Right ventricle myocardium superior (tissue), 1 donor: ENCODE measurements at regions not wholly inside any gene's neighbourhood (a gene's known extent, or its start where the extent isn't known, plus 50 kb on each side); places are given as distances from the start of the nearest gene placed in this dataset.

Source experiments
- ATAC-seq: fragments of 200-7000 bp; cut with Tn5 transposase; one replicate; pipeline ENCODE4 v1.9.1; 2020; ENCODE audit warnings: mild to moderate bottlenecking; ENCODE audit not compliant: poor library complexity
- DNase-seq: peaks from one replicate; pipeline ENCODE4 v3.0.0-alpha.2; 2020
- intact Hi-C: fragments of 100-400 bp; cut with DNase I; formaldehyde crosslinking; loops from one replicate; pipeline ENCODE4 v1.11.2; 2022
- donor health status: DM: no; HTN: yes; CAD: no; lungs with severe emphysema.

- DNase-seq: no peak
- intact Hi-C loops: no loop called here
- peak; percentile 63 for ATAC-seq
Observed at GRCh38 chr10:127797339-127797738, 60.4 kb downstream of the FOXI2 start.

- no peak for DNase-seq
- no peak for ATAC-seq
- intact Hi-C loops: no loop called here
Observed at GRCh38 chr10:127798111-127798510, 61.1 kb downstream of the FOXI2 start.

- no peak for ATAC-seq
- no peak for DNase-seq
- intact Hi-C loops: no loop called here
Observed at GRCh38 chr10:127801302-127801701, 64.3 kb downstream of the FOXI2 start.

GRCh38 chr10:127802531-127803095 is 65.6 kb downstream of the FOXI2 start:
- DNase-seq (no peak), ATAC-seq (no peak)
- intact Hi-C loops: no loop called here

GRCh38 chr10:127804696-127805095 is 67.7 kb downstream of the FOXI2 start:
- ATAC-seq (no peak), DNase-seq (no peak)
- intact Hi-C loops: no loop called here

GRCh38 chr10:127805950-127806349 is 69.0 kb downstream of the FOXI2 start:
- DNase-seq (no peak), ATAC-seq (no peak)
- intact Hi-C loops: no loop called here

- DNase-seq (no peak), ATAC-seq (no peak)
- intact Hi-C loops: no loop called here
Observed at GRCh38 chr10:127812041-127812440, 75.1 kb downstream of the FOXI2 start.

GRCh38 chr10:127813290-127813689 is 76.3 kb downstream of the FOXI2 start:
- DNase-seq: no peak
- no peak for ATAC-seq

GRCh38 chr10:127815147-127815546 is 77.6 kb downstream of the CLRN3 start:
- intact Hi-C loops: no loop called here
- DNase-seq (no peak), ATAC-seq (no peak)

More at GRCh38 chr10:127813290-127813689, 76.3 kb downstream of the FOXI2 start:
- intact Hi-C loops: no loop called here

GRCh38 chr10:127824826-127825225 is 67.9 kb downstream of the CLRN3 start:
- no peak for DNase-seq
- intact Hi-C loops: no loop called here
- no peak for ATAC-seq

GRCh38 chr10:127826154-127826725 is 66.5 kb downstream of the CLRN3 start:
- ATAC-seq (no peak), DNase-seq (no peak)
- intact Hi-C loops: no loop called here

- intact Hi-C loops: no loop called here
- no peak for ATAC-seq
Observed at GRCh38 chr10:127827354-127828140, 65.2 kb downstream of the CLRN3 start.

More at GRCh38 chr10:127827354-127828140, 65.2 kb downstream of the CLRN3 start:
- DNase-seq: no peak
